ENCODE measurements at regions not wholly inside any gene's neighbourhood (a gene's known extent, or its start where the extent isn't known, plus 50 kb on each side); places are given as distances from the start of the nearest gene placed in this dataset.
"Not testable (repeated sequence)": the region's sequence is repeated elsewhere in the genome, so short reads cannot be mapped to it uniquely, and the experiment has no call there.

GRCh38 chr10:109619914-109620313 is 303.4 kb downstream of the XPNPEP1 start:
- H3K27me3 ChIP-seq (ENCODE audit: control insufficient read depth in 1 of 2, insufficient read depth in 2 of 2, low read length in 2 of 2) = no peaks in the 10 kb centered on the region
- no peaks in the 10 kb centered on the region for H3K4me1 ChIP-seq (ENCODE audit: control insufficient read depth in 1 of 2, insufficient read depth in 2 of 2, low read length in 2 of 2)
- no peaks in the 10 kb centered on the region for H3K36me3 ChIP-seq (ENCODE audit: control insufficient read depth in 1 of 2, insufficient read depth in 2 of 2, low read length in 2 of 2)
- no peak overlapping the region for H3K27ac ChIP-seq (ENCODE audit: low read depth, low read length)
- no peaks in the 10 kb centered on the region for H3K9me3 ChIP-seq (ENCODE audit: control insufficient read depth in 1 of 2, low read length in 2 of 2)
- H3K9ac ChIP-seq (ENCODE audit: low read depth in 1 of 2, low read length in 2 of 2) = no peak overlapping the region
- H3K4me3 ChIP-seq (ENCODE audit: low read depth in 1 of 2, low read length in 2 of 2) = no peak overlapping the region

GRCh38 chr10:109618748-109619147 is 304.6 kb downstream of the XPNPEP1 start:
- no peaks in the 10 kb centered on the region for H3K9me3 ChIP-seq (ENCODE audit: control insufficient read depth in 1 of 2, low read length in 2 of 2)
- no peaks in the 10 kb centered on the region for H3K4me1 ChIP-seq (ENCODE audit: control insufficient read depth in 1 of 2, insufficient read depth in 2 of 2, low read length in 2 of 2)
- no peak overlapping the region for H3K27ac ChIP-seq (ENCODE audit: low read depth, low read length)
- H3K9ac ChIP-seq (ENCODE audit: low read depth in 1 of 2, low read length in 2 of 2) = no peak overlapping the region
- no peak overlapping the region for H3K4me3 ChIP-seq (ENCODE audit: low read depth in 1 of 2, low read length in 2 of 2)
- no peaks in the 10 kb centered on the region for H3K36me3 ChIP-seq (ENCODE audit: control insufficient read depth in 1 of 2, insufficient read depth in 2 of 2, low read length in 2 of 2)
- H3K27me3 ChIP-seq (ENCODE audit: control insufficient read depth in 1 of 2, insufficient read depth in 2 of 2, low read length in 2 of 2) = no peaks in the 10 kb centered on the region

- Histone ChIP-seq H3K27me3 (ENCODE audit: control insufficient read depth in 1 of 2, insufficient read depth in 2 of 2, low read length in 2 of 2) (no peaks in the 10 kb centered on the region), H3K4me1 (ENCODE audit: control insufficient read depth in 1 of 2, insufficient read depth in 2 of 2, low read length in 2 of 2) (no peaks in the 10 kb centered on the region), H3K36me3 (ENCODE audit: control insufficient read depth in 1 of 2, insufficient read depth in 2 of 2, low read length in 2 of 2) (no peaks in the 10 kb centered on the region), H3K9me3 (ENCODE audit: control insufficient read depth in 1 of 2, low read length in 2 of 2) (no peaks in the 10 kb centered on the region), H3K9ac (ENCODE audit: low read depth in 1 of 2, low read length in 2 of 2) (no peak overlapping the region), H3K4me3 (ENCODE audit: low read depth in 1 of 2, low read length in 2 of 2) (no peak overlapping the region), H3K27ac (ENCODE audit: low read depth, low read length) (no peak overlapping the region)
These were observed 305.0 kb downstream of the XPNPEP1 start for GRCh38 chr10:109618301-109618700.

- H3K36me3 ChIP-seq (ENCODE audit: control insufficient read depth in 1 of 2, insufficient read depth in 2 of 2, low read length in 2 of 2) = no peaks in the 10 kb centered on the region
These were observed 306.8 kb downstream of the XPNPEP1 start for GRCh38 chr10:109616359-109616980.

GRCh38 chr10:109595356-109595755 is 328.0 kb downstream of the XPNPEP1 start:
- not testable (repeated sequence) for H3K36me3 ChIP-seq (ENCODE audit: control insufficient read depth in 1 of 2, insufficient read depth in 2 of 2, low read length in 2 of 2); H3K27me3 ChIP-seq (ENCODE audit: control insufficient read depth in 1 of 2, insufficient read depth in 2 of 2, low read length in 2 of 2); H3K9me3 ChIP-seq (ENCODE audit: control insufficient read depth in 1 of 2, low read length in 2 of 2); H3K27ac ChIP-seq (ENCODE audit: low read depth, low read length); H3K4me1 ChIP-seq (ENCODE audit: control insufficient read depth in 1 of 2, insufficient read depth in 2 of 2, low read length in 2 of 2); H3K9ac ChIP-seq (ENCODE audit: low read depth in 1 of 2, low read length in 2 of 2); H3K4me3 ChIP-seq (ENCODE audit: low read depth in 1 of 2, low read length in 2 of 2)

More at GRCh38 chr10:109616359-109616980, 306.8 kb downstream of the XPNPEP1 start:
- Histone ChIP-seq H3K9me3 (ENCODE audit: control insufficient read depth in 1 of 2, low read length in 2 of 2) (no peaks in the 10 kb centered on the region), H3K27ac (ENCODE audit: low read depth, low read length) (no peak overlapping the region), H3K4me1 (ENCODE audit: control insufficient read depth in 1 of 2, insufficient read depth in 2 of 2, low read length in 2 of 2) (no peaks in the 10 kb centered on the region), H3K4me3 (ENCODE audit: low read depth in 1 of 2, low read length in 2 of 2) (no peak overlapping the region), H3K9ac (ENCODE audit: low read depth in 1 of 2, low read length in 2 of 2) (no peak overlapping the region), H3K27me3 (ENCODE audit: control insufficient read depth in 1 of 2, insufficient read depth in 2 of 2, low read length in 2 of 2) (no peaks in the 10 kb centered on the region)

GRCh38 chr10:109593682-109594081 is 329.6 kb downstream of the XPNPEP1 start:
- Histone ChIP-seq H3K9ac (ENCODE audit: low read depth in 1 of 2, low read length in 2 of 2) (no peak overlapping the region), H3K9me3 (ENCODE audit: control insufficient read depth in 1 of 2, low read length in 2 of 2) (no peaks in the 10 kb centered on the region)

GRCh38 chr10:109592391-109592790 is 330.9 kb downstream of the XPNPEP1 start:
- Histone ChIP-seq H3K27ac (ENCODE audit: low read depth, low read length) (no peak overlapping the region), H3K9ac (ENCODE audit: low read depth in 1 of 2, low read length in 2 of 2) (no peak overlapping the region), H3K9me3 (ENCODE audit: control insufficient read depth in 1 of 2, low read length in 2 of 2) (no peaks in the 10 kb centered on the region), H3K36me3 (ENCODE audit: control insufficient read depth in 1 of 2, insufficient read depth in 2 of 2, low read length in 2 of 2) (no peaks in the 10 kb centered on the region), H3K4me1 (ENCODE audit: control insufficient read depth in 1 of 2, insufficient read depth in 2 of 2, low read length in 2 of 2) (no peaks in the 10 kb centered on the region), H3K4me3 (ENCODE audit: low read depth in 1 of 2, low read length in 2 of 2) (no peak overlapping the region), H3K27me3 (ENCODE audit: control insufficient read depth in 1 of 2, insufficient read depth in 2 of 2, low read length in 2 of 2) (no peaks in the 10 kb centered on the region)

More at GRCh38 chr10:109593682-109594081, 329.6 kb downstream of the XPNPEP1 start:
- Histone ChIP-seq H3K27me3 (ENCODE audit: control insufficient read depth in 1 of 2, insufficient read depth in 2 of 2, low read length in 2 of 2) (no peaks in the 10 kb centered on the region), H3K4me3 (ENCODE audit: low read depth in 1 of 2, low read length in 2 of 2) (no peak overlapping the region), H3K4me1 (ENCODE audit: control insufficient read depth in 1 of 2, insufficient read depth in 2 of 2, low read length in 2 of 2) (no peaks in the 10 kb centered on the region), H3K36me3 (ENCODE audit: control insufficient read depth in 1 of 2, insufficient read depth in 2 of 2, low read length in 2 of 2) (no peaks in the 10 kb centered on the region), H3K27ac (ENCODE audit: low read depth, low read length) (no peak overlapping the region)

GRCh38 chr10:109591601-109592000 is 331.7 kb downstream of the XPNPEP1 start:
- H3K9me3 ChIP-seq (ENCODE audit: control insufficient read depth in 1 of 2, low read length in 2 of 2) = no peaks in the 10 kb centered on the region
- no peaks in the 10 kb centered on the region for H3K4me1 ChIP-seq (ENCODE audit: control insufficient read depth in 1 of 2, insufficient read depth in 2 of 2, low read length in 2 of 2)
- no peaks in the 10 kb centered on the region for H3K27me3 ChIP-seq (ENCODE audit: control insufficient read depth in 1 of 2, insufficient read depth in 2 of 2, low read length in 2 of 2)
- H3K9ac ChIP-seq (ENCODE audit: low read depth in 1 of 2, low read length in 2 of 2) = no peak overlapping the region
- no peak overlapping the region for H3K4me3 ChIP-seq (ENCODE audit: low read depth in 1 of 2, low read length in 2 of 2)
- no peaks in the 10 kb centered on the region for H3K36me3 ChIP-seq (ENCODE audit: control insufficient read depth in 1 of 2, insufficient read depth in 2 of 2, low read length in 2 of 2)
- H3K27ac ChIP-seq (ENCODE audit: low read depth, low read length) = no peak overlapping the region

- Histone ChIP-seq H3K9me3 (ENCODE audit: control insufficient read depth in 1 of 2, low read length in 2 of 2) (peaks cover 0 to 5% of the 10 kb centered on the region in 2 donors), H3K27me3 (ENCODE audit: control insufficient read depth in 1 of 2, insufficient read depth in 2 of 2, low read length in 2 of 2) (no peaks in the 10 kb centered on the region), H3K27ac (ENCODE audit: low read depth, low read length) (no peak overlapping the region), H3K9ac (ENCODE audit: low read depth in 1 of 2, low read length in 2 of 2) (no peak overlapping the region), H3K4me3 (ENCODE audit: low read depth in 1 of 2, low read length in 2 of 2) (no peak overlapping the region), H3K4me1 (ENCODE audit: control insufficient read depth in 1 of 2, insufficient read depth in 2 of 2, low read length in 2 of 2) (no peaks in the 10 kb centered on the region), H3K36me3 (ENCODE audit: control insufficient read depth in 1 of 2, insufficient read depth in 2 of 2, low read length in 2 of 2) (no peaks in the 10 kb centered on the region)
These were observed 335.1 kb downstream of the XPNPEP1 start for GRCh38 chr10:109588259-109588658.

GRCh38 chr10:109587366-109587765 is 335.9 kb downstream of the XPNPEP1 start:
- no peak overlapping the region for H3K27ac ChIP-seq (ENCODE audit: low read depth, low read length)
- no peaks in the 10 kb centered on the region for H3K36me3 ChIP-seq (ENCODE audit: control insufficient read depth in 1 of 2, insufficient read depth in 2 of 2, low read length in 2 of 2)
- no peak overlapping the region for H3K9ac ChIP-seq (ENCODE audit: low read depth in 1 of 2, low read length in 2 of 2)
- H3K9me3 ChIP-seq (ENCODE audit: control insufficient read depth in 1 of 2, low read length in 2 of 2) = peaks cover 0 to 5% of the 10 kb centered on the region in 2 donors
- H3K4me3 ChIP-seq (ENCODE audit: low read depth in 1 of 2, low read length in 2 of 2) = no peak overlapping the region
- no peaks in the 10 kb centered on the region for H3K27me3 ChIP-seq (ENCODE audit: control insufficient read depth in 1 of 2, insufficient read depth in 2 of 2, low read length in 2 of 2)
- no peaks in the 10 kb centered on the region for H3K4me1 ChIP-seq (ENCODE audit: control insufficient read depth in 1 of 2, insufficient read depth in 2 of 2, low read length in 2 of 2)

- no peaks in the 10 kb centered on the region for H3K4me1 ChIP-seq (ENCODE audit: control insufficient read depth in 1 of 2, insufficient read depth in 2 of 2, low read length in 2 of 2)
- H3K9me3 ChIP-seq (ENCODE audit: control insufficient read depth in 1 of 2, low read length in 2 of 2) = no peaks in the 10 kb centered on the region
- no peaks in the 10 kb centered on the region for H3K27me3 ChIP-seq (ENCODE audit: control insufficient read depth in 1 of 2, insufficient read depth in 2 of 2, low read length in 2 of 2)
- H3K27ac ChIP-seq (ENCODE audit: low read depth, low read length) = no peak overlapping the region
- no peak overlapping the region for H3K4me3 ChIP-seq (ENCODE audit: low read depth in 1 of 2, low read length in 2 of 2)
- no peaks in the 10 kb centered on the region for H3K36me3 ChIP-seq (ENCODE audit: control insufficient read depth in 1 of 2, insufficient read depth in 2 of 2, low read length in 2 of 2)
- H3K9ac ChIP-seq (ENCODE audit: low read depth in 1 of 2, low read length in 2 of 2) = no peak overlapping the region
These were observed 366.9 kb downstream of the XPNPEP1 start for GRCh38 chr10:109556399-109556798.

Data from duodenal mucosa (tissue), 2 donors.